Thyroid gland (tissue), 4 donors: ENCODE measurements at regions not wholly inside any gene's neighbourhood (a gene's known extent, or its start where the extent isn't known, plus 50 kb on each side); places are given as distances from the start of the nearest gene placed in this dataset.

ENCODE experiments used
- DNase-seq, 2 donors: peaks; one replicate each; pipeline ENCODE4 v3.0.0-alpha.2; 2019
- H3K27ac ChIP-seq, 3 donors: fragments of 200-600 bp; sonication (generic); 1 replicate in 2 of 3; 2 replicates in 1 of 3; pipeline ENCODE4 v1.5.1; 2016 to 2019; ENCODE audit warnings: mild to moderate bottlenecking in 1 of 3, moderate library complexity in 1 of 3
- H3K27me3 ChIP-seq: fragments of 200-600 bp; sonication (generic); one replicate; pipeline ENCODE4 v1.5.1; 2019
- H3K36me3 ChIP-seq, 2 donors: fragments of 200-600 bp; sonication (generic); one replicate each; pipeline ENCODE4 v1.5.1; 2016 to 2019
- H3K4me1 ChIP-seq, 2 donors: fragments of 200-600 bp; sonication (generic); one replicate each; pipeline ENCODE4 v1.5.1; 2017 to 2019
- H3K4me3 ChIP-seq, 3 donors: fragments of 200-600 bp; sonication (generic); replicated peaks in 1 of 3; 1 replicate in 2 of 3; 2 replicates in 1 of 3; pipeline ENCODE4 v1.5.1; 2016; ENCODE audit warnings: mild to moderate bottlenecking in 1 of 3
- H3K9me3 ChIP-seq: fragments of 200-600 bp; sonication (generic); one replicate; pipeline ENCODE4 v1.5.1; 2017
- CTCF ChIP-seq, 6 experiments: fragments of 200-600 bp in 3 of 6; fragments of 450-650 bp in 3 of 6; sonication (generic) in 3 of 6; IDR thresholded peaks; one replicate each; pipeline ENCODE4 v1.5.1; 2016 to 2019; ENCODE audit warnings: antibody characterized with exemption in 6 of 6, mild to moderate bottlenecking in 2 of 6, inconsistent platforms in 1 of 6, moderate library complexity in 1 of 6
- POLR2A ChIP-seq, 2 donors: fragments of 450-650 bp; IDR thresholded peaks; one replicate each; pipeline ENCODE4 v1.6.1; 2017; ENCODE audit warnings: antibody characterized with exemption in 2 of 2, mild to moderate bottlenecking in 2 of 2, moderate library complexity in 1 of 2
- WGBS, 2 donors: methylation state at CpG; one replicate each; pipeline ENCODE4 v1.1.5; 2017; 5-methylcytosine and 5-hydroxymethylcytosine counted together
- intact Hi-C: fragments of 100-400 bp; cut with DNase I; formaldehyde crosslinking; loops from one replicate; pipeline ENCODE4 v1.15.1; 2023

GRCh38 chr2:6635296-6635695, 230.4 kb downstream of the CMPK2 start:
- Histone ChIP-seq H3K9me3 (no peaks in the 10 kb centered on the region), H3K4me3 (no peak overlapping the region), H3K4me1 (no peaks in the 10 kb centered on the region), H3K27me3 (no peaks in the 10 kb centered on the region), H3K27ac (no peak overlapping the region), H3K36me3 (no peaks in the 10 kb centered on the region)
- DNase-seq = no peak
- intact Hi-C loops = no loop called here
- WGBS, 2 donors = 89 to 90% methylated on average over 1 of the region's 1 CpG
- TF ChIP-seq POLR2A (IDR thresholded peaks at IDR 0.05) (no peak), CTCF (IDR thresholded peaks at IDR 0.05) (no peak)

- Histone ChIP-seq H3K36me3 (no peaks in the 10 kb centered on the region), H3K4me3 (no peak overlapping the region), H3K9me3 (no peaks in the 10 kb centered on the region), H3K4me1 (no peaks in the 10 kb centered on the region), H3K27me3 (no peaks in the 10 kb centered on the region), H3K27ac (no peak overlapping the region)
- intact Hi-C loops = no loop called here
- no peak for DNase-seq
- no peak for TF ChIP-seq CTCF (IDR thresholded peaks at IDR 0.05)
- no peak for TF ChIP-seq POLR2A (IDR thresholded peaks at IDR 0.05)
- WGBS, 2 donors = 59 to 67% methylated on average over 2 of the region's 2 CpGs
Measured at GRCh38 chr2:6637330-6637729, 228.4 kb downstream of the CMPK2 start.

GRCh38 chr2:6639929-6640620, 225.6 kb downstream of the CMPK2 start:
- Histone ChIP-seq H3K9me3 (no peaks in the 10 kb centered on the region), H3K4me3 (no peak overlapping the region), H3K27ac (no peak overlapping the region), H3K27me3 (no peaks in the 10 kb centered on the region), H3K4me1 (no peaks in the 10 kb centered on the region), H3K36me3 (no peaks in the 10 kb centered on the region)
- no peak for TF ChIP-seq CTCF (IDR thresholded peaks at IDR 0.05)
- TF ChIP-seq POLR2A (IDR thresholded peaks at IDR 0.05) = no peak
- DNase-seq = no peak
- intact Hi-C loops = no loop called here
- WGBS, 2 donors = 56 to 61% methylated on average over 3 of the region's 3 CpGs

- Histone ChIP-seq H3K36me3 (no peaks in the 10 kb centered on the region), H3K27ac (no peak overlapping the region), H3K4me3 (no peak overlapping the region), H3K4me1 (no peaks in the 10 kb centered on the region), H3K27me3 (no peaks in the 10 kb centered on the region), H3K9me3 (no peaks in the 10 kb centered on the region)
- no peak for DNase-seq
- intact Hi-C loops = no loop called here
- whole genome bisulfite sequencing, 2 donors = 90 to 92% methylated on average over 1 of the region's 1 CpG
- TF ChIP-seq CTCF (IDR thresholded peaks at IDR 0.05) = no peak
- TF ChIP-seq POLR2A (IDR thresholded peaks at IDR 0.05) = no peak
Measured at GRCh38 chr2:6640621-6641015, 225.1 kb downstream of the CMPK2 start.

- Histone ChIP-seq H3K4me1 (no peaks in the 10 kb centered on the region), H3K36me3 (no peaks in the 10 kb centered on the region), H3K4me3 (no peak overlapping the region), H3K27ac (no peak overlapping the region), H3K9me3 (no peaks in the 10 kb centered on the region), H3K27me3 (no peaks in the 10 kb centered on the region)
- intact Hi-C loops = no loop called here
- TF ChIP-seq CTCF (IDR thresholded peaks at IDR 0.05) (no peak), POLR2A (IDR thresholded peaks at IDR 0.05) (no peak)
- DNase-seq = no peak
- 84 to 90% methylated on average over 1 of the region's 1 CpG for WGBS, 2 donors
Measured at GRCh38 chr2:6641956-6642355, 223.8 kb downstream of the CMPK2 start.
